ENCODE measurements at regions not wholly inside any gene's neighbourhood (a gene's known extent, or its start where the extent isn't known, plus 50 kb on each side); places are given as distances from the start of the nearest gene placed in this dataset.

GRCh38 chr3:98972720-98973119 lies 71.2 kb upstream of the DCBLD2 start:
- peak; percentile 71 for FAIRE-seq
- TF ChIP-seq POLR2A (IDR thresholded peaks at IDR 0.05; ENCODE audit: low read depth, low read length): no peak
- no peak for DNase-seq (ENCODE audit: insufficient read length, low spot score)

GRCh38 chr3:98972155-98972554 lies 70.7 kb upstream of the DCBLD2 start:
- FAIRE-seq: peak; percentile 94

GRCh38 chr3:98971169-98971681 lies 69.7 kb upstream of the DCBLD2 start:
- TF ChIP-seq POLR2A (IDR thresholded peaks at IDR 0.05; ENCODE audit: low read depth, low read length): no peak
- FAIRE-seq: peak; percentile 94
- DNase-seq (ENCODE audit: insufficient read length, low spot score): no peak

More at GRCh38 chr3:98972155-98972554, 70.7 kb upstream of the DCBLD2 start:
- no peak for TF ChIP-seq POLR2A (IDR thresholded peaks at IDR 0.05; ENCODE audit: low read depth, low read length)
- DNase-seq (ENCODE audit: insufficient read length, low spot score): no peak

GRCh38 chr3:98969295-98969694 lies 67.8 kb upstream of the DCBLD2 start:
- TF ChIP-seq POLR2A (IDR thresholded peaks at IDR 0.05; ENCODE audit: low read depth, low read length): no peak
- DNase-seq (ENCODE audit: insufficient read length, low spot score) (no peak), FAIRE-seq (no peak)

GRCh38 chr3:98968824-98969223 lies 67.3 kb upstream of the DCBLD2 start:
- DNase-seq (ENCODE audit: insufficient read length, low spot score) (no peak), FAIRE-seq (peak; percentile 67)
- TF ChIP-seq POLR2A (IDR thresholded peaks at IDR 0.05; ENCODE audit: low read depth, low read length): no peak

- DNase-seq (ENCODE audit: insufficient read length, low spot score) (no peak), FAIRE-seq (no peak)
- TF ChIP-seq POLR2A (IDR thresholded peaks at IDR 0.05; ENCODE audit: low read depth, low read length): no peak
These were observed 66.9 kb upstream of the DCBLD2 start for GRCh38 chr3:98968347-98968746.

- no peak for TF ChIP-seq POLR2A (IDR thresholded peaks at IDR 0.05; ENCODE audit: low read depth, low read length)
- peak; percentile 27 for FAIRE-seq
- DNase-seq (ENCODE audit: insufficient read length, low spot score): no peak
These were observed 66.3 kb upstream of the DCBLD2 start for GRCh38 chr3:98967758-98968157.

- FAIRE-seq: peak; percentile 96
- DNase-seq (ENCODE audit: insufficient read length, low spot score): no peak
- peak; percentile 63 for TF ChIP-seq POLR2A (IDR thresholded peaks at IDR 0.05; ENCODE audit: low read depth, low read length)
These were observed 65.5 kb upstream of the DCBLD2 start for GRCh38 chr3:98966862-98967546.

GRCh38 chr3:98966434-98966833 lies 64.9 kb upstream of the DCBLD2 start:
- DNase-seq (ENCODE audit: insufficient read length, low spot score) (no peak), FAIRE-seq (no peak)
- no peak for TF ChIP-seq POLR2A (IDR thresholded peaks at IDR 0.05; ENCODE audit: low read depth, low read length)

GRCh38 chr3:98964784-98965183 lies 63.3 kb upstream of the DCBLD2 start:
- FAIRE-seq: peak; percentile 82
- DNase-seq (ENCODE audit: insufficient read length, low spot score): no peak
- TF ChIP-seq POLR2A (IDR thresholded peaks at IDR 0.05; ENCODE audit: low read depth, low read length): no peak

GRCh38 chr3:98963546-98963945 lies 62.1 kb upstream of the DCBLD2 start:
- no peak for FAIRE-seq
- DNase-seq (ENCODE audit: insufficient read length, low spot score): no peak
- TF ChIP-seq POLR2A (IDR thresholded peaks at IDR 0.05; ENCODE audit: low read depth, low read length): no peak

- no peak for TF ChIP-seq POLR2A (IDR thresholded peaks at IDR 0.05; ENCODE audit: low read depth, low read length)
- DNase-seq (ENCODE audit: insufficient read length, low spot score) (no peak), FAIRE-seq (no peak)
These were observed 61.5 kb upstream of the DCBLD2 start for GRCh38 chr3:98962951-98963350.

GRCh38 chr3:98962189-98962930 lies 60.9 kb upstream of the DCBLD2 start:
- TF ChIP-seq POLR2A (IDR thresholded peaks at IDR 0.05; ENCODE audit: low read depth, low read length): no peak
- FAIRE-seq (peak; percentile 98), DNase-seq (ENCODE audit: insufficient read length, low spot score) (no peak)

Measured in H54 (cell line).